ENCODE measurements at regions not wholly inside any gene's neighbourhood (a gene's known extent, or its start where the extent isn't known, plus 50 kb on each side); places are given as distances from the start of the nearest gene placed in this dataset.

- ChIA-PET CTCF (interaction anchor here (1.1 to 1.9 kb wide), 2 partner anchors 11 to 14 kb away, joined by 3 to 4 read pairs; no protein-coding TSS in a partner anchor), POLR2A (no interaction called here)
- no peaks in the 10 kb centered on the region for H3K36me3 ChIP-seq (ENCODE audit: control insufficient read depth, insufficient read depth, low read length)
- no peak for TF ChIP-seq CTCF (IDR thresholded peaks at IDR 0.05; ENCODE audit: insufficient read depth, low read depth, low read length)
- H3K4me3 ChIP-seq (ENCODE audit: low read depth, low read length) = no peak overlapping the region
- H3K27me3 ChIP-seq (ENCODE audit: control insufficient read depth, insufficient read depth, low read length) = no peaks in the 10 kb centered on the region
- no peak for DNase-seq (ENCODE audit: low read depth)
Measured at GRCh38 chr3:150335631-150336030, 72.5 kb upstream of the TSC22D2 start.

GRCh38 chr3:150334974-150335373 is 73.1 kb upstream of the TSC22D2 start:
- Histone ChIP-seq H3K27me3 (ENCODE audit: control insufficient read depth, insufficient read depth, low read length) (no peaks in the 10 kb centered on the region), H3K36me3 (ENCODE audit: control insufficient read depth, insufficient read depth, low read length) (no peaks in the 10 kb centered on the region), H3K4me3 (ENCODE audit: low read depth, low read length) (no peak overlapping the region)
- CTCF ChIA-PET = interaction anchor here (1.9 kb wide), 1 partner anchor 14 kb away, joined by 4 read pairs; no protein-coding TSS in a partner anchor
- no peak for TF ChIP-seq CTCF (IDR thresholded peaks at IDR 0.05; ENCODE audit: insufficient read depth, low read depth, low read length)
- no peak for DNase-seq (ENCODE audit: low read depth)
- POLR2A ChIA-PET = no interaction called here

- no peak for DNase-seq (ENCODE audit: low read depth)
- Histone ChIP-seq H3K36me3 (ENCODE audit: control insufficient read depth, insufficient read depth, low read length) (no peaks in the 10 kb centered on the region), H3K4me3 (ENCODE audit: low read depth, low read length) (no peak overlapping the region), H3K27me3 (ENCODE audit: control insufficient read depth, insufficient read depth, low read length) (no peaks in the 10 kb centered on the region)
- no peak for TF ChIP-seq CTCF (IDR thresholded peaks at IDR 0.05; ENCODE audit: insufficient read depth, low read depth, low read length)
- POLR2A ChIA-PET = no interaction called here
- CTCF ChIA-PET = no interaction called here
Measured at GRCh38 chr3:150333477-150333876, 74.6 kb upstream of the TSC22D2 start.

GRCh38 chr3:150331978-150332568 is 76.0 kb upstream of the TSC22D2 start:
- Histone ChIP-seq H3K36me3 (ENCODE audit: control insufficient read depth, insufficient read depth, low read length) (no peaks in the 10 kb centered on the region), H3K27me3 (ENCODE audit: control insufficient read depth, insufficient read depth, low read length) (no peaks in the 10 kb centered on the region), H3K4me3 (ENCODE audit: low read depth, low read length) (no peak overlapping the region)
- ChIA-PET POLR2A (no interaction called here), CTCF (no interaction called here)
- DNase-seq (ENCODE audit: low read depth) = no peak
- TF ChIP-seq CTCF (IDR thresholded peaks at IDR 0.05; ENCODE audit: insufficient read depth, low read depth, low read length) = no peak

GRCh38 chr3:150330872-150331271 is 77.2 kb upstream of the TSC22D2 start:
- no peak for DNase-seq (ENCODE audit: low read depth)
- ChIA-PET POLR2A (no interaction called here), CTCF (no interaction called here)
- Histone ChIP-seq H3K36me3 (ENCODE audit: control insufficient read depth, insufficient read depth, low read length) (no peaks in the 10 kb centered on the region), H3K4me3 (ENCODE audit: low read depth, low read length) (no peak overlapping the region), H3K27me3 (ENCODE audit: control insufficient read depth, insufficient read depth, low read length) (no peaks in the 10 kb centered on the region)
- no peak for TF ChIP-seq CTCF (IDR thresholded peaks at IDR 0.05; ENCODE audit: insufficient read depth, low read depth, low read length)
